ENCODE measurements at regions not wholly inside any gene's neighbourhood (a gene's known extent, or its start where the extent isn't known, plus 50 kb on each side); places are given as distances from the start of the nearest gene placed in this dataset.

GRCh38 chr22:47575291-47575690 lies 812.8 kb downstream of the TBC1D22A start:
- DNase-seq: no peak

- DNase-seq: no peak
Observed at GRCh38 chr22:47574556-47574955, 812.1 kb downstream of the TBC1D22A start.

GRCh38 chr22:47573141-47573540 lies 810.7 kb downstream of the TBC1D22A start:
- DNase-seq: no peak

GRCh38 chr22:47572443-47572842 lies 810.0 kb downstream of the TBC1D22A start:
- DNase-seq: no peak

GRCh38 chr22:47571616-47572015 lies 809.2 kb downstream of the TBC1D22A start:
- DNase-seq: no peak

GRCh38 chr22:47570851-47571250 lies 808.4 kb downstream of the TBC1D22A start:
- DNase-seq: no peak

GRCh38 chr22:47570300-47570685 lies 807.8 kb downstream of the TBC1D22A start:
- DNase-seq: no peak

- no peak for DNase-seq
Observed at GRCh38 chr22:47569389-47570299, 807.2 kb downstream of the TBC1D22A start.

GRCh38 chr22:47568700-47569099 lies 806.2 kb downstream of the TBC1D22A start:
- DNase-seq: no peak

GRCh38 chr22:47567126-47568090 lies 805.0 kb downstream of the TBC1D22A start:
- DNase-seq: no peak

- no peak for DNase-seq
Observed at GRCh38 chr22:47566491-47566890, 804.0 kb downstream of the TBC1D22A start.

- DNase-seq: no peak
Observed at GRCh38 chr22:47565607-47566006, 803.2 kb downstream of the TBC1D22A start.

- no peak for DNase-seq
Observed at GRCh38 chr22:47564651-47565434, 802.4 kb downstream of the TBC1D22A start.

- no peak for DNase-seq
Observed at GRCh38 chr22:47564158-47564450, 801.7 kb downstream of the TBC1D22A start.

GRCh38 chr22:47563406-47564157 lies 801.1 kb downstream of the TBC1D22A start:
- no peak for DNase-seq

- DNase-seq: no peak
Observed at GRCh38 chr22:47561766-47562165, 799.3 kb downstream of the TBC1D22A start.

- no peak for DNase-seq
Observed at GRCh38 chr22:47561115-47561675, 798.7 kb downstream of the TBC1D22A start.

- no peak for DNase-seq
Observed at GRCh38 chr22:47558828-47559700, 796.6 kb downstream of the TBC1D22A start.

GRCh38 chr22:47556473-47556872 lies 794.0 kb downstream of the TBC1D22A start:
- no peak for DNase-seq

GRCh38 chr22:47553436-47553835 lies 791.0 kb downstream of the TBC1D22A start:
- no peak for DNase-seq

Data from activated effector memory CD4-positive, alpha-beta T cell treated with Interleukin-2 at 50 U/mL for 16 hours (primary cell).